HG03571 (cell line): ENCODE measurements at regions not wholly inside any gene's neighbourhood (a gene's known extent, or its start where the extent isn't known, plus 50 kb on each side); places are given as distances from the start of the nearest gene placed in this dataset.

Experiments
- ATAC-seq: cut with Tn5 transposase; IDR thresholded peaks from one replicate; pipeline ENCODE4 v1.9.1; 2021; ENCODE audit not compliant: unreplicated experiment

GRCh38 chr2:576292-576691 is 100.9 kb downstream of the TMEM18 start:
- no peak for ATAC-seq

GRCh38 chr2:575727-576236 is 101.4 kb downstream of the TMEM18 start:
- no peak for ATAC-seq

GRCh38 chr2:575030-575726 is 102.0 kb downstream of the TMEM18 start:
- no peak for ATAC-seq

- no peak for ATAC-seq
These were observed 103.3 kb downstream of the TMEM18 start for GRCh38 chr2:573805-574392.

GRCh38 chr2:573025-573424 is 104.2 kb downstream of the TMEM18 start:
- ATAC-seq = no peak

- no peak for ATAC-seq
These were observed 107.5 kb downstream of the TMEM18 start for GRCh38 chr2:569681-570080.

GRCh38 chr2:568639-569235 is 108.5 kb downstream of the TMEM18 start:
- ATAC-seq = no peak

- no peak for ATAC-seq
These were observed 109.2 kb downstream of the TMEM18 start for GRCh38 chr2:567865-568638.

GRCh38 chr2:567496-567864 is 109.7 kb downstream of the TMEM18 start:
- no peak for ATAC-seq

GRCh38 chr2:566379-567313 is 110.6 kb downstream of the TMEM18 start:
- ATAC-seq = no peak

- no peak for ATAC-seq
These were observed 112.6 kb downstream of the TMEM18 start for GRCh38 chr2:564471-565181.

GRCh38 chr2:563512-563911 is 113.7 kb downstream of the TMEM18 start:
- no peak for ATAC-seq

- ATAC-seq = no peak
These were observed 114.5 kb downstream of the TMEM18 start for GRCh38 chr2:562391-563364.

GRCh38 chr2:558879-559278 is 118.3 kb downstream of the TMEM18 start:
- ATAC-seq = no peak

- ATAC-seq = no peak
These were observed 118.9 kb downstream of the TMEM18 start for GRCh38 chr2:558302-558642.

GRCh38 chr2:557635-558301 is 119.4 kb downstream of the TMEM18 start:
- no peak for ATAC-seq

GRCh38 chr2:556485-556884 is 120.7 kb downstream of the TMEM18 start:
- no peak for ATAC-seq

- ATAC-seq = no peak
These were observed 121.9 kb downstream of the TMEM18 start for GRCh38 chr2:555164-555922.
